ENCODE measurements at regions not wholly inside any gene's neighbourhood (a gene's known extent, or its start where the extent isn't known, plus 50 kb on each side); places are given as distances from the start of the nearest gene placed in this dataset.

DNA sequence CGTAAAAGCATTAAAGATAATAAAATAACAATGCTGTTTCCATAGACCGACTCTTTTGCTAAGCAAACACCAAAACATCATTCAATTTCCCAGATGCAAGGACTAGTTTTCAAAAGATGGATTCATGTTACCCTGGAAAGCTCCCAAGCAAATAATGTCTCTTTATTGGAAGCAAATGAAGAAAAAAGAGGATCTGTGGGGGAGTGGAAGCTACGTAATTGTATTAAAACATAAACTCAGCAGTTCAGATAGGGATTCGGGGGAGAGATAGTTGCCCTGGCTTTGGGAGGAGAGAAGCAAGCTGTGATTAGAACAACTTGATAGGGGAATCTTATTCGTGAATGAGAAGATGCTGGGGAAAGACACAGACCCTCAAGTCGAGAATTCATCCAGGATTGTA, 491.0 kb upstream of the CLINT1 start:
- no peak for DNase-seq

DNA sequence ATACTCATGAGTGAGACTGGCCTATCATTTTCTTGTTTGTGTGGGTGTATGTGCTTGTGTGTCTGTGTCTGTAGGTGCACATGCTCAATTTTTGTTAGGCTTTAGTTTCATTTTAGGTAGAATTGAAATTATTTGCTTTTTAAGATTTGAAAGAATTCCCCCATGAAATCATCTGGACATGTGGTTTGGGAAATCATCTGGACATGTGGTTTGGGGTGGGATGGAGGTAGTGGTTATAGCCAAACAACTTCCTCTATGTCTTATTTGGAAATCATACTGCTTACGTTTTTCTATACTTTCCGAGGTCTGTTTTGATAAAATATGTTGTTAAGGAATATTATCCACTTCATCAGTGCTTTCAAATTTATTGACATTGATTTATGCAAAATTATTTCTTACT, 485.4 kb upstream of the CLINT1 start:
- DNase-seq, result no peak

DNA sequence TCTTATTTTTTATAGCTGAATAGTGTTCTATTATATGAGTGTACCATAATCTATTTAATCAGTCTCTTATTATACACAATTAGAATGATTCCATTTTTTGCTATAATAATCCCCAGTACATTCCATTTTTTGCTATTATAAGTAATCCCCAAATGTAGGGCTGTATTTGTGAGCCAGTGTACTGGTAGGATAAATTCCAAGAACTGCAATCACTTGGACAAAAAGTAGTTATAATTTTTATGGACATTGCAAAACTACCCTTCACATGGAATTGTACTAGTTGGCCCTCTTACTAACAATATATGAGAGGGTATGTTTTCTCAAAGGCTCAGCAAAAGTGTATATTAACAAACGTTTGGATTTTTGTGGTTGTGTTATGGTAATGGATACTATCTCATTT, 481.7 kb upstream of the CLINT1 start:
- DNase-seq, result no peak

DNA sequence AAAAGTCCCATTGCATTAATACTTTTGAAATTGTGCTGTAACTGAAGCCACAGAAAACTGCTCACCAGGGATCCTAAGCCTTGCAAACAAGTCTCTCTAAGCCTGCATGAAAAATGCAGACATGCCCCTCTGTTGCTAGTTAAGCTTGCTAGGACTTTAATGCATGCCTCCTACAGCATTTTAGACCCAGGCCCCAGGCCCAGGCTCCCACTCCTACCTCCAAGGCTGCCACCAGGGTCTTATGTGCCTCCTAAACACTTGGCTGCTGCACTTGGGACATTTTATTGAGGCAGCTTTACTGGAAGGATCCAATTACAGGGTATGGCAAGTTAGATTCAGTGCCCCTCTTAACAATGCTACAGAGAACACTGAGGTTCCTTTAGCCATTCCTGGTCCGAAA, 467.3 kb upstream of the CLINT1 start:
- no peak for DNase-seq

DNA sequence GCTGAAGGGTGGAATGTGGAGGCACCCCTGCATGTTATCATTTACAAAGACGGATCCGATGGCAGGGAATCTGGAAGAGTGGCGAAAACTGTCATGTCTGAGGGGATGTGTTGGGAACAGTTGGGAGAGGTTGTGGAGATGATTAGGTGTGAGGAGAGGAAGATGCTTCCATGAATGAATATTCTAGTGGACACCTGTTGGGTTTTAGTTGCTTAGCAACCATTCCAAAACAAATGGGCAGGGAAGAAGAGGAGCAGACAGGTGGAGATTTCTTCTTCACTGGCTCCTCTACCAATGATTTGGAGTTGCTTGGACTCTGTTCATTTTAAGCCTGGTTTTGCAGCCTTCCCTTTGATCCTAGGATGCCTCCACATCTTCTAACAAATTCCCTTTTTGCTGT, 465.3 kb upstream of the CLINT1 start:
- DNase-seq, result no peak

DNA sequence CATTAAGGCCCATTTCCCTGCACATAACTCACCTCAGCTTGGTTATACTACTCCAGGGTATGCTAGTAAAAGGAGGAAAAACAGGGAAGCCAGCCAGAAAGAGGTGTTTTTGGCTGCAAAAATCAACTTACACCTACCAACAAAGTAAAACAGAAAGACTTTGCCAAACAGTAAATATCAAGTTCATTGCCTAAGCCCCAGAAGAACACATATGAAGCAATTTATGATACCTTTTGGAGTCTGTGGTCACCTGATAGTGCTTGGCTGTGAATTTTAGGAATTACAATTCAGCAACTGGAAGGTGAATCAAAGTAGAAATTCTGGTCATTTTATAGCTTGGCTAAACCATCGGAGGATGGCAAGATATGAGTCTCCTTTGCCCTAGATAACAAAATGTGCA, 463.7 kb upstream of the CLINT1 start:
- DNase-seq, result no peak

DNA sequence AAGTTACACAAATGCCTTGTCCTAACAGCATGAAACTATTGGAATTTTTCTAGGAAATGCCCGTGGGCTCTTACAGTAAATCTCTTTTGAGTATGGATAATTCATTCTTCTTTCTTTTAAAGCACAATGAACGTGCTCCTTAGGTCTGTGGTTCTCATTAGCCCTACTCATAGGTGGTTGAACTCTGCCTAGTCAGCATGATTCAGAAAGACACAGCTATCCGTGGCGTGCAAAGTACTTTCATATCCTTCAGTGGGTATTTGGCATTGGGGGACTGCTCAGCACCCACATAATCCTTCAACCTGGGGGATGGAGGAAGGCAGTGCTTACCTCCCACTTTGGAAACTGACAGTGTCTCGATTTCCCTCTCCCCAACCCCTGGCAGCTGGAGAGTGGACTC, 462.0 kb upstream of the CLINT1 start:
- DNase-seq, result no peak

DNA sequence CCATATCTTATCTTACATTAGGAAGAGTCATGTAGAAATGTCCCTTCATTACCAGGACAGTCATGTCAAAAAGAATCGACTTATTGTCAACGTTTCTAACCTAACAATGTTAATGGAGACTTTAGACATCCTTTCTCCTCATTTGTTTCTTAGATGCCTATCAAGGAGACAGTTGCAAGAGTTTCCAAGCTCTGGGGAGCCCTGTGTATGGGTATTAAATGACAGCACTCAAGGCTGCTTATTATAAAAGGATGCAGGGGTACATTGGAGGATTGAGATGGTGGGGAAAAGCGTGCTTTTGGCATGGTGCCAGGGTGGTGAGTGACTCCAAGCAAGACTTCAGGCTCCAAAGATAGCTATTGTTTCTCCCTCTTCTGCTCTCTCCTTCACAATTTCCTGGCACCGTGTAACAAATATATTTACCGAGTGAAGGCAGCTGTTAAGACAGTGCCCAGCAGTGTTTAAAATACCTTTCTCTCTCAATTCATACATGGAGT, 461.3 kb upstream of the CLINT1 start:
- DNase-seq, result no peak

DNA sequence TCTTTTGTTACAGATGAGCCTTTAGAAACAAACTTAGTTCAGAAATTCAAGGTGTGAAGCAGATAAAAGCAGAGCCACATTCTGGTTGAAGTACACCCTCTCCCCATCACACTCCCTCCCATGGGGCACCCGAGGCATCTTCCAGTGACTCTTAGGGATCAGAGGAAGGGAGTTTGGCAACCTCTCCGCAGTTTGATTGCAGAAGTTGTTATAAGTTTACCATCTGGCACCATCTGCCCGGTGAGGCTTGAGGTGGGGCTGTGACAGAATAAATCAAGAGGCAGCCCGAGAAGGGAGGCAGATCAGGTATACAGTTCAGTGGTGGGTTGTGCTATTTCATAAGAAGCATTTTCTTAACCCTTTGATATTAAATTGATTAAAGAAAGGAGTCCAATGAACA, 458.6 kb upstream of the CLINT1 start:
- DNase-seq, result no peak

DNA sequence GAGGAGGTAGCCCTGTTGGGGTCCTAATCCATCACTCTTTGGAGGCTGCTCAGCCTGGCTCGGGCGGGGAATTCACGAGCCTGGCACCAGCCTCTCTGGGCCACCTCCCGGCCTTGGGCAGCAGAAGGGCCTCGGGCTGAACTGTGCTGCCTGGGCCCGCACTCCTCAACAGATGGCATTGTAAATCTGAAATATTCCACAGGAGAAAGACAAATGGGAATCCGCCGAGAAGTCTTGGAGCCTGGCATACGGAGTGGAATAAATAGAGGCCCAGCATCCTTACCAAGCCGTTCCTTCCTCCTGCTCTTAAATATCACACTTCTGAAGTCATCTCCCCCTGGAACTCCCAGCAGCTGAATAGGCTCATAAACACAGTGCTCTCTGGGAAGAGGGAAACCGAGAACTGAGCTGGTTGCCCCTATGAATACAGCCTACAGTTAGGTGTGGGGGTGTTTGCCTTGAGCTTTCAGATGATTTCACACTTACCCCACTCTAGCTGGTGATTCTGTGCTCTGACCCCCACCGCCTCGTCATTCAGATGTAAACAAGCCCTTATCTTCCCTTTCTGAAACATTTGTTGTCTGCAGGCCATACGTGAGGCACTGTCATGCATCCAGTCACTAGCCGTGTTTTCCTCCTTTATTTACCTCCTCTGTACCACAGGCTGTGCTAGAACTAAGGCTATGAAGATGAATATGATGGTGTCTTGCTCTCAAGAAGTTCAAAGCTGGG, 455.0 kb upstream of the CLINT1 start:
- no peak for DNase-seq

DNA sequence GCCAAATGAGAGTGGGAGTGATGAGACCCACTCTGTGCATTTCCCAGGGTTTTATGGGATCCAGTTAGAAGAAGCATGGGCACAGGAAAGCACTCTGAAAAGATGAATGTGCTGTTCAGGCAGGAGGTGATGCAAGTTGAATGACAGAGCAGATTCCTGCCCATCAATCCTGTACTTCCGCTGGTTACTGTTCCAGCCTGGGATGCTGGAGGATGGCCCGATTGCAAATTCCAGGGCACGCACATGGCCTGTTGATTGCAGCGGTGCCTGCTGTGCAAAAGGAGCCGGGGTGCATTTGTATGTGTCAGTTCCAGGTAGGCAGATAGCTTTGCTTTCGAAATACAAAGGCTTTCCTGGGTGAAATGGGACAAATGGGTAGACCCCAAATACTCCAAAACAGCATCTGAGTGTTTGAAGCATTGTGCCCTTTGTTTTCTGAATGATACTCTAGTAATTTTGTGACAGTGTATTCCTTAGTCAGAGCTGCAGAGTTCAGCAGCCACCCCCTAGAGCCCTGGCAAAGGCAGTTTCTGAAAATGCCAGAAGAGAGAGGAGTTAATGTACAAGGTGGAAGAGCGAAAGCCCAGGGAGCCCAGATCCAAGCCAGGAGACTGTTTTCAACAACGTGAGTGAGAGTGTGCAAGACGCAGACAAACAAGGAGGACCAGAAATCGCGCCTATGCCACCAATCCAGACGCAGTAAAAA, 454.2 kb upstream of the CLINT1 start:
- no peak for DNase-seq

DNA sequence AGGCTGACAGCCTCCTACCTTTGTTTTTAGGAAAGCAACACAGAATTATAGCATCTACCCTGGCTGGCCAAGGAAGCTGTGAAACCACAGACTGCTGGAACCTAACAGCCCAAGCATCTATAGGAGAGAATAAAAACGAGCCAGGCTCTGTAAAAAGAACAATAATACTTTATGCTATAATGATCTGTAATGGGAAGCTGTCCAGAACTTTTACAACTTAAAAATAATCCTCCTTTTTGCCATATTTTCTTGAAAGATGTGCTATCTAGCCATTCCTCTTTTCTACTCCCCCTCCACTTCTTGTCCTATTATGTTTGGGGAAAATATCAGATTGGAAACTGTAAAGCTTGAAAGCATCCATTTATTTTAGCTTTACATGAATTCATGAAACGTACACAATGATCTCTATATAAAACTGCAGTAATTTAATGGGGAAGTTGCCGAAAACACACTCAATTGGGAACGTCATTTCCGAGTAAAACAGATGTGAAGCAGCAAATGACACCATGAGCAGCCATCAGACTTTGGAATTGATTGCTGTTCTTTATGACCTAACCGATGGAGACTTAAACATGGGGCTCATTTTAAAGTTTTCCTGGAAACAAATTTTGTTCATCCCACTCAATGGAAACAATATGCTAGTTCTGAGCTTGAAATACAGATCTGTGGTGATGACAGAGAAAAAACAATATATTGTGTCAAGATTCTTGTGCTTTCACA, 450.3 kb upstream of the CLINT1 start:
- no peak for DNase-seq

DNA sequence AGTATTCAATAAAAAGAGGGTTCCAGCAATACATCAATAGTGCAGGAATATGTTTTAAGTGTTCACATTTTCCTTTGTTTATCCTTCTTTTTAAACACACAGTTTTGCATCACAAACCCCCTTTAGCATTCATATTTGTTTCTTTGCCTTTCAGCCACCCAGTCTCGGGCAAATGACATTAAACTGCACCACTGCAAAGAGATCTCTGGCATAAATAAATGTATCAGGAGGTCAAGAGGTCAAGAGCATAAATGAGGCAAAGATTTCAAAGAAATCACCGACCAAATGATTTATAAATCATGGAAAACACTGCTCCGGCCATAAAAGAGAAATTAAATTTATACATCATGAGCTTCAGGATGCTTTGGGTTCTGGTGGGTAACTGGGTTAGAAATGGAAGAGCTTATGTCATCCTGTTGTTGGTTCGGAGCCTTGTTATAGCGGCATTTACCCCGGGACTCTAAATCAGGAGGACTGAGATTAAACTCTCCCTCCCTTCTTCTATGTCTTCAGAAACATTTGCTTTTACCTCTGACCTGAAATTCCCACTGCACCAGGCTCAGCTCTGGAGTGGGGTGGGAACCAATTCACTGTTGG, 449.6 kb upstream of the CLINT1 start:
- DNase-seq, result no peak

DNA sequence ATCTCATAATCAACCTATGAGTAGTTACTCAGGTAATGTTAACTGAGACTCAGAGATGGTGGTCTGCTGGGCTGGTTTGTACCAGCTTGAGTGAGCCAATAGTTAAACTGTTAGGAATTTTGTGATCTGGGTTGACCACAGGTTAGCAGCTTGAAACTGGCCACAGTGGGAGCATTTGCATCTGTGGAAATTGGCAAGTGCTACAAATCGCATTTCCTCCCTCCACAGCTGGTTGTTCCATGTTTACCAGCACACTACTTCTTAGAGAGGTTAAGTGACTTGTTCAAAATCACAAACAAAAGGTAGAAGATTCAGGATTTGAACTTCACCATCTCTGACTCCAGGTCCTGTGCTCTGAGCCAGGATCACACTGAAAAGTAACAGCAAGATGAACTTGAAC, 446.9 kb upstream of the CLINT1 start:
- no peak for DNase-seq

DNA sequence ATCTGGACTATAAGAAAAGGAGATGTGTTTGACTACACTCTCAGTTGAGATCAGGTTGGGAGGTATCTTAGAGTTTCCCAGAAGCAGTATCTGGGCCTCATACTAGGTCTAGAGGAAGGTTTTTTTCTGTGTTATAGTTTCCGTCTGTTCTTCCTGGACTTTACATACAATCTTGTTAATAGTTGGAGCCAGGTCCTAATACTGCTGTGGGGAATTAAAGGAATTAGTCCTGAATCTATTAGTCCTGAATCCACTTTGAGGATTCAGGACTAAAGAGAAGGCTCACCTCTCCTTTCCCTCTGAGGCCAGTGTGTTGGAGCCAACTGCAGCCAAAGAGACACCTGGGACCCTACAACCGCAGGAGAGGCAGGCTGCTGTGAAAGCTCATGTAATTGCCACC, 445.7 kb upstream of the CLINT1 start:
- no peak for DNase-seq

DNA sequence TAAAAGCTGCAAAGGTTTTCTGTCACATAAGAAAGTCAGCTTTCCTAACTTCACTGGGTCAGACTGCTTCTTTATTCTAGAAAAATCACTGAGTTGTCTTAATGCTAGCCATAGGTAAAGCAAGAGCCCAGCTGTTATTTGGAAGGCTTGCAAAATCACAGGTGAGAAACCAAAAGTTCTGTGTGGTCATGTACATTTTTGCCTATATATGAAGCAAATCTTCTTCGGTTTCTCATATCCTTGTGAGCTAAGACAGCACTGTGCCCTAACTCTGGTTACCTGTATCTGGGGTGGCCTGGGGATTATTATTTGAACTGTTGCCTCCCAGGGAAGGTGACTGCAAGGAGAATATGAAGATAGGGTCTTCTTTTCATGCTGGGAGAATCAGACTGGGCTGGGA, 444.9 kb upstream of the CLINT1 start:
- DNase-seq, result no peak

DNA sequence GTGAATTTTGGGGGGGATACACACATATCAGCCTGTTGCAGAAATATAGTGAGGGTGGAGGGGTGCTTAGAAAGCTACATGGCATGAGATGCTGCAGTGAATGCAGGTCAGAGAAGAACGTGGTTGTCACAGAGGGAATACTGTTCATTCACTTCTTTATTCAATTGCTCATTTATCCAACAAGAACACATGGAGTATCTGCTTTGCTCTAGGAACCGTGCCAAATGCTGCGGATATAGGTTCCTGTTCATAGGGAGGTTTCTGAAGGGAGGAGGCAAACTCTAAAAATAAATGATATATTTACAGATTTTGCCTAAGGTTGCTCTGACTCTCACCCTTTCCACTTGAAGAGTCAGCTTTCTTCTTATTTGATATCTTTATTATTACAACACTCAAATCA, 444.3 kb upstream of the CLINT1 start:
- DNase-seq, result no peak

DNA sequence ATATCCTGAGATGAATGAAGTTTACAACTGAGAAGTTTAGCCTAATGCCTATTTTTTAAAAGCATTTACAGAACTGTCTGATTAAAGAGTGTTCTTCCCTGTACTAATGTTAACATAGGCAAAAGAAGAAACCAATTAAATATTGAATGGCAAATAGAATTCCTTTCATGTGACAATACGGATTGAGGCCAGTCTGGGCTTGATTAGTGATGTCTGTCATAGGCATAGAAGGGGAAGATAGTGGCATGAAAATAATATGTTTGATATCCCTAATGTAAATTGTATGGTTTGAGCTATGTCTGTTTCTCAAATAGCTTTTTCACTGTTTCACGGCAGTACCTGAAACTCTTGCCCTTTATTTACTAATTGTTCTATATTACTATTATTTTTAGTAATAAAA, 443.1 kb upstream of the CLINT1 start:
- no peak for DNase-seq

DNA sequence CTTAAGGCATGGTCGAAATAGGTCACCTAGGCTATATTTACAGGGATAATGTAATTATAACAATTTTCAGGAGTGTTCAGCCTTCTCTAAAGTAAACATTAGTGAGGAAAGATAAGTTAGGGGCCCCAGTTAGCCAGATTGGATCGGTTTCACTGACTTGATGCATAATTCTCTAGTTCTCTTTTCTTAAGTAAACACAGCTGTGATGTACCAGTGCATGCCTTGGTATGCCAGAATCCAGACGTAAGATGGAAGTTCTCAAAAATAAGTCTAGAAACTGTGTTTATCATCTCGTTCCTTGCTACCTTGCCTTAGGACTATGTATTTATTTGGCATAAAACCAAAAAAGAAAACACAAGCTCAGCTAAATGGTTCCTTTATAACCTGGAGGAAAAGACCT, 442.2 kb upstream of the CLINT1 start:
- DNase-seq, result no peak

DNA sequence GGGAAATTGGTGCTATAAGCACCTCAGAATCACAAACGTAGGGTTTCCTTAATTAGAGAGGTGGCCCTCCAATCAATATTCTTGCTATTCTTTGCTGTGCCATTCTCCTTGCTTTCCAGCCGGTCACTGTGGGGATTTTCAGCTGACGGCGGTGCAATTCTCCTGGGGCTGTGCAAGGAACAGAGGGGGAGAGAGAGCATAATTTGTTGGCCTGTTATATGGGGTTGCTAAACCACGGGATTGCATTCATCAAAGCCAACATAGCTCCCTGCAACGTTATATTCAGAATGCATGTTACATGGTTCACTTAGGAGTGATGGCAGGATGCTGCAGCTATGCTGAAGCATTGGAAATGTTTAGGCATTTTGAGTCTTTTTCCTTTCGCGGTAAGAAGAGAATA, 441.3 kb upstream of the CLINT1 start:
- DNase-seq, result no peak

DNA sequence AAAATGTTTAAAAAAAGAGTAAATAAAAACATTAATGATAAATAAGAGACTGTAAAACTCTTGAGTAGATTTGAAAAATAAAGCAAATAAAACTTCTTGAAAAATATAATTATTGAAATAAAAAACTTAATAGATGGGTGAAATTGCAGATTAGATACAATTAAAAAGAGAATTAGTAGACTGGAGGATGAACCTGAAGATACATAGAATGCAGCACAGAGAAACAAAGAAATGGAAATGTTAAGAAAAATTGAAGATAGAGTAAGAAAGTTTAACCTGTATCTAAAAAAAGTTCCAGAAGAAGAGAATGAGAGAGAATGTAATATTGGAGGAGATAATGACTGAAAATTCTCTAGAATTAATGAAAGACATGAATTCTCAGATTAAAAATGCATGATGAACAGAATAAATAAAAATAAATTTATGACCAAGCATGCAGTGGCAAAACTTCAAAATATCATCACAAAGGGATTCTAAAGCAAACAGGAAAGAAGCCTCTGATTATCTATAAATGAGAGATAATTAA, 438.1 kb upstream of the CLINT1 start:
- DNase-seq, result no peak

DNA sequence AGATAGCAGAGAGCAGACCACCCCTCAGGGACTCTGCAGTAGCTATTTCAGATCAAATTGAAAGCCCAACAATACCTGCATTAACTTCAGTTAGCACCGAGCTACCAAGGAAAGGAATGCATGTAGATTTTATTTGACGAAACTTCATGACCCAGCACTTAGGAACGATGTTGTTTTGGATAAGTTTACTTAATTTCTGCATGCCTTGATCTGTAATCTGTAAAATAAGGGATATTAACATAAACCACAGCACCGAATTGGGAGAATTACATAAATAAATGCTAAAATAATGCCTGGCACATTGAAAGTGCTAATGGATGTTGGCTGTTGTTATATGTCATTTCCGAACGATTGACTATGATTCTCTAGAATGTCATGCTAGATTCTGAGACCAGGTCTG, 435.8 kb upstream of the CLINT1 start:
- no peak for DNase-seq

DNA sequence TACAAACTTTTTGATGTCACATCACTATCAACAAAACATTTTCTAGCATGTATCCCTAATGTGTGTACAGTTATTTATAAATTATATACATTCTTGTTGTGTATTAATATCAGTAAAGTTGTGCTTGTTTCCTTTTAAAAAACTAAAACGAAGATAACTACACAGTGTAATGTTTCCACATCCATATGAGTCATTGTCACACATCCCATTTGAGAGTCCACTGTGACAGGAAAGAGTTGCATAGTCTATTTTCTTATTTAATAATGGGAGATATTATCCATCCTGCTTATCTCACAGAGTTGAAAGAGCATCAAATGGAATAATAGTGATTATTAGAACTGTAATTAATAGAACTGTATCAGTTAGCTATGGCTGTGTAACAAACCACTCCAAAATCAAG, 434.0 kb upstream of the CLINT1 start:
- no peak for DNase-seq

All from activated CD4-positive, alpha-beta T cell treated with anti-CD3 and anti-CD28 coated beads, Interleukin-2, amount 50 U/mL, for 16 hours (primary cell).